AG09309 (cell line): ENCODE measurements at regions not wholly inside any gene's neighbourhood (a gene's known extent, or its start where the extent isn't known, plus 50 kb on each side); places are given as distances from the start of the nearest gene placed in this dataset.
"Not testable (repeated sequence)": the region's sequence is repeated elsewhere in the genome, so short reads cannot be mapped to it uniquely, and the experiment has no call there.

Source experiments
- DNase-seq: peaks from one replicate; pipeline ENCODE4 v3.0.0-alpha.2; 2010; ENCODE audit warnings: low read depth
- H3K4me3 ChIP-seq: 2 replicates; pipeline ENCODE4 v1.5.1; 2011; ENCODE audit warnings: mild to moderate bottlenecking, low read depth, low read length, moderate library complexity; ENCODE audit not compliant: control insufficient read depth
- CTCF ChIP-seq: IDR thresholded peaks from 2 replicates; pipeline ENCODE4 v1.5.1; 2011; ENCODE audit warnings: mild to moderate bottlenecking, low read depth, low read length, inconsistent platforms; ENCODE audit not compliant: insufficient read depth, control insufficient read depth; ENCODE audit errors: missing control alignments

GRCh38 chr12:88860851-88861250 lies 280.6 kb upstream of the KITLG start:
- no peak for DNase-seq
- H3K4me3 ChIP-seq, result no peak overlapping the region
- no peak for TF ChIP-seq CTCF

GRCh38 chr12:88856201-88856600 lies 275.9 kb upstream of the KITLG start:
- H3K4me3 ChIP-seq, result no peak overlapping the region
- no peak for TF ChIP-seq CTCF
- no peak for DNase-seq

- DNase-seq, result no peak
- H3K4me3 ChIP-seq, result no peak overlapping the region
- TF ChIP-seq CTCF, result no peak
Measured at GRCh38 chr12:88855301-88855700, 275.0 kb upstream of the KITLG start.

- no peak for TF ChIP-seq CTCF
- peak; percentile 67 for DNase-seq
- H3K4me3 ChIP-seq, result no peak overlapping the region
Measured at GRCh38 chr12:88854260-88854659, 274.0 kb upstream of the KITLG start.

- not testable (repeated sequence) for H3K4me3 ChIP-seq, DNase-seq
Measured at GRCh38 chr12:88847246-88847645, 267.0 kb upstream of the KITLG start.

- TF ChIP-seq CTCF, result no peak
- H3K4me3 ChIP-seq, result no peak overlapping the region
- DNase-seq, result no peak
Measured at GRCh38 chr12:88844426-88844825, 264.2 kb upstream of the KITLG start.

- DNase-seq, result no peak
- TF ChIP-seq CTCF, result no peak
- H3K4me3 ChIP-seq, result no peak overlapping the region
Measured at GRCh38 chr12:88842314-88842713, 262.0 kb upstream of the KITLG start.

- no peak for DNase-seq
- TF ChIP-seq CTCF, result no peak
- H3K4me3 ChIP-seq, result no peak overlapping the region
Measured at GRCh38 chr12:88839486-88839885, 259.2 kb upstream of the KITLG start.
